HG03039 (cell line): ENCODE measurements at regions not wholly inside any gene's neighbourhood (a gene's known extent, or its start where the extent isn't known, plus 50 kb on each side); places are given as distances from the start of the nearest gene placed in this dataset.
"Not testable (repeated sequence)": the region's sequence is repeated elsewhere in the genome, so short reads cannot be mapped to it uniquely, and the experiment has no call there.

Source experiments
- ATAC-seq: cut with Tn5 transposase; IDR thresholded peaks from one replicate; pipeline ENCODE4 v1.9.1; 2021; ENCODE audit warnings: mild to moderate bottlenecking, moderate library complexity; ENCODE audit not compliant: unreplicated experiment

DNA sequence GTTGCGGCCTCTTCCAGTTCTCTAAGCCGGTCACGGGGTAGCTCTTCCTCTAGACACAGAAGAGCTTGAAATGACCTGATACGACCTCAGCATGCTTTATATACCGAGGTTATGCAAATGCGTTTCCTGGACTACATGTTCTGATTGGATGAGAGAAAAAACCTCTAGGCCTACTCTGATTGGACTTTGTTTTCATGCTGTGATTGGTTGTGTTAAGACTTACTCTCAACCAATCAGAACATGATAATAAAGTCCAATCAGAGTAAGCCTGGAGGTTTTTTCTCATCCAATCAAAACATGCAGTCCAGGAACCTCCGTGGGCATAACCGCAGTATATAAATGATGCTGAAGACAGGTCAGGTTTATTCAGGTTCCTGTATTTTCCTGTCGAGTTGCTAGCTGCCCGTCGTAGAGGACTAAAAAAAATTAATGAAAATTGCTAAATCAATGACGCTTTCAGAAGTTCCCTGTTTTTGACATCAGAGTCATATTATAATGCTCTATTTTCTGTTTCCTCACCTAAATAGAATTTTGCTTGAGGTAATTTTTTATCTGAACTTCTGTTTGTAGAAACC lies 177.4 kb downstream of the POTEB3 start:
- ATAC-seq, result no peak

DNA sequence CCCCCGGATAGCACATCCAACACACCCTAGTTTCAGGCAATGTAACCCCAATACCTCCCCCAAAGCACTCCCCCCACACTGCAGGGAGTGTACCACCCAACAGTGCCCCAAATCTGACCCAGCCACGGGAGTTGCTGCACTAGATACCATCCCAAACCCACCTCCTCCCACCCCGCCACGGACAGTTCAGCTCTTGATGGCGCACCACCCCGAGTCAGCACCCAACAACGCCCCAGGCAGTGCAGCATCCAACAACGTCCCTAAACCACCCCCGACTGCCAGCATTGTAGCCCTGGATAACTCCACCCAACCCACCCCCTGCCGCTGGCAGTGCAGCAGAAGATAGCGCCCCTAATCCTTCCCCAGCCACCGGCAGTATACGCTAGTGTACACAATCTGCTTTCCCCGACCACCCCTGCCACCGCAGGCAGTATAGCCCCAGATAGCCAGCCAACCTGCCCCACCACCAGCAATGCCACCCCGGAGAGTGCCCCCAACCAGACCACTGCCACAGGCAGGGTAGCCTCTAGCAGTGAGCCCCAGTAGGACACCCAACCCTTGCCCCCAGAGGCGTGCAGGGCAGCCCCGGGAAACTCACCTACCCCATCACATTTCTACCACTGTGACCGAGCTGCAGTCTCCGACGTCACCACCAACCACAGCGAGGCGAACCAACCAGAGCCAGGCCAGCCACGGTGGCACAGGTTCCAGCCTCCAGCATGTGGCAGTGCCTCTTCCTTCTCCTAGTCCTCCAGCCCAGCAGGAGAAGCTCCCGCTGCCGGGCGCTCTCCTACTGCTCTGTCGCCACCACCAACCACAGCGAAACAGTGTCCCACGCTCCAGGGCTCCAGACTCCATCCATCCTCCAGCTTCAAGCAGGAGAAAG lies 178.1 kb downstream of the POTEB3 start:
- ATAC-seq, result no peak

GRCh38 chr15:21261396-21261964 lies 178.8 kb downstream of the POTEB3 start:
- no peak for ATAC-seq

DNA sequence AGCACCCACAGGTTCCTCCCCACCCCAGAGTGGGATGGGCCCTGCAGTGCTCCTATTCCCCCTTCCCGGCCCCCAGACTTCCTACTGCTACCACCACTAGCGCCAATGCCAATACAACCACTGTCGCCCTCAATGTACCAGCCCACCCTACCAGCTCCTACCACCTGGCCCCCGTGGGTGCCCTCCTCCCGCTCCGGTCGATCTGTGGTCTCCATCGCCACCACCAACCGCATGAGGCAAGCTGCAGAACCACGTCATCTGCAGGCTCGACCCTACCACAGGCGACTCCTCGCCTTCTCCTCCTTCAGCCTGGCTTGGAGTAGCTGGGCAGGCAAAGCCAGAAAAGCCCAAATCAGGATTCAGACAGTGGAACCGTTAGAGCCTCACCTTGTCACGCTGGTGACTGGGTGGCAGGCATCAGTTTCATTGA lies 179.3 kb downstream of the POTEB3 start:
- no peak for ATAC-seq

- not testable (repeated sequence) for ATAC-seq
Observed at GRCh38 chr15:21258635-21259034, 181.7 kb downstream of the POTEB3 start.

- not testable (repeated sequence) for ATAC-seq
Observed at GRCh38 chr15:21249508-21250019, 190.7 kb downstream of the POTEB3 start.
